Progenitor cell of endocrine pancreas (in vitro differentiated cells): ENCODE measurements at regions not wholly inside any gene's neighbourhood (a gene's known extent, or its start where the extent isn't known, plus 50 kb on each side); places are given as distances from the start of the nearest gene placed in this dataset.
A peak's percentile ranks its signal among the peaks of the same experiment; 100 is the strongest.

Experiments
- DNase-seq: peaks from one replicate; pipeline ENCODE4 v3.0.0; 2021; ENCODE audit warnings: low spot score; ENCODE audit not compliant: unreplicated experiment
- H3K27ac Mint-ChIP-seq: 2 replicates; pipeline ENCODE4 v1.8.0; 2021; ENCODE audit warnings: mild to moderate bottlenecking, moderate library complexity, mixed read lengths
- H3K27me3 Mint-ChIP-seq: 2 replicates; pipeline ENCODE4 v1.8.0; 2021; ENCODE audit warnings: mixed read lengths
- H3K36me3 Mint-ChIP-seq: 2 replicates; pipeline ENCODE4 v1.8.0; 2022; ENCODE audit warnings: mixed read lengths; ENCODE audit not compliant: insufficient read depth
- H3K4me1 Mint-ChIP-seq: 2 replicates; pipeline ENCODE4 v1.8.0; 2021; ENCODE audit warnings: low read depth, mixed read lengths
- H3K4me3 Mint-ChIP-seq: 2 replicates; pipeline ENCODE4 v1.8.0; 2021; ENCODE audit warnings: low read depth, mild to moderate bottlenecking, moderate library complexity, mixed read lengths
- H3K9me3 Mint-ChIP-seq: 2 replicates; pipeline ENCODE4 v1.8.0; 2021; ENCODE audit warnings: low read depth, mixed read lengths
- CTCF ChIP-seq: fragments of 200-600 bp; sonication (generic); IDR thresholded peaks from one replicate; pipeline ENCODE4 v1.5.0; 2021; ENCODE audit warnings: antibody characterized with exemption, mild to moderate bottlenecking; ENCODE audit not compliant: unreplicated experiment

GRCh38 chr17:43324205-43324893 lies 74.4 kb upstream of the ARL4D start:
- Mint-ChIP-seq H3K4me3 (no peak overlapping the region), H3K27ac (no peak overlapping the region), H3K9me3 (no peaks in the 10 kb centered on the region), H3K27me3 (peaks cover 9% of the 10 kb centered on the region), H3K4me1 (no peaks in the 10 kb centered on the region), H3K36me3 (peaks cover 1% of the 10 kb centered on the region)
- peak; percentile 19 for TF ChIP-seq CTCF
- no peak for DNase-seq

GRCh38 chr17:43319293-43320124 lies 79.3 kb upstream of the ARL4D start:
- H3K36me3 Mint-ChIP-seq: peaks cover 3% of the 10 kb centered on the region
- H3K27me3 Mint-ChIP-seq: no peaks in the 10 kb centered on the region
- H3K27ac Mint-ChIP-seq: no peak overlapping the region
- H3K4me3 Mint-ChIP-seq: no peak overlapping the region
- TF ChIP-seq CTCF: no peak
- no peaks in the 10 kb centered on the region for H3K9me3 Mint-ChIP-seq
- DNase-seq: no peak
- H3K4me1 Mint-ChIP-seq: no peaks in the 10 kb centered on the region

- peak overlapping the region; percentile 76 for H3K27ac Mint-ChIP-seq
- no peaks in the 10 kb centered on the region for H3K4me1 Mint-ChIP-seq
- no peaks in the 10 kb centered on the region for H3K9me3 Mint-ChIP-seq
- H3K36me3 Mint-ChIP-seq: peaks cover 3% of the 10 kb centered on the region
- TF ChIP-seq CTCF: no peak
- no peak overlapping the region for H3K4me3 Mint-ChIP-seq
- no peak for DNase-seq
- no peaks in the 10 kb centered on the region for H3K27me3 Mint-ChIP-seq
Measured at GRCh38 chr17:43316522-43317142, 82.2 kb upstream of the ARL4D start.

GRCh38 chr17:43315858-43316521 lies 82.2 kb upstream of the RNU2-1 start:
- no peak for TF ChIP-seq CTCF
- no peaks in the 10 kb centered on the region for H3K9me3 Mint-ChIP-seq
- no peaks in the 10 kb centered on the region for H3K4me1 Mint-ChIP-seq
- H3K27me3 Mint-ChIP-seq: no peaks in the 10 kb centered on the region
- peaks cover 3% of the 10 kb centered on the region for H3K36me3 Mint-ChIP-seq
- no peak overlapping the region for H3K4me3 Mint-ChIP-seq
- no peak overlapping the region for H3K27ac Mint-ChIP-seq
- no peak for DNase-seq

- H3K27me3 Mint-ChIP-seq: no peaks in the 10 kb centered on the region
- H3K9me3 Mint-ChIP-seq: no peaks in the 10 kb centered on the region
- no peak overlapping the region for H3K4me3 Mint-ChIP-seq
- H3K36me3 Mint-ChIP-seq: peaks cover 3% of the 10 kb centered on the region
- TF ChIP-seq CTCF: no peak
- no peaks in the 10 kb centered on the region for H3K4me1 Mint-ChIP-seq
- no peak for DNase-seq
- H3K27ac Mint-ChIP-seq: no peak overlapping the region
Measured at GRCh38 chr17:43315369-43315768, 81.6 kb upstream of the RNU2-1 start.
